GM18520 (cell line): ENCODE measurements at regions not wholly inside any gene's neighbourhood (a gene's known extent, or its start where the extent isn't known, plus 50 kb on each side); places are given as distances from the start of the nearest gene placed in this dataset.

Experiments used
- ATAC-seq: cut with Tn5 transposase; IDR thresholded peaks from one replicate; pipeline ENCODE4 v1.9.1; 2021; ENCODE audit not compliant: unreplicated experiment

GRCh38 chr13:34037636-34038540, 219.9 kb downstream of the RFC3 start:
- ATAC-seq = no peak

- no peak for ATAC-seq
Observed at GRCh38 chr13:34038541-34039068, 220.7 kb downstream of the RFC3 start.

- no peak for ATAC-seq
Observed at GRCh38 chr13:34039678-34040077, 221.7 kb downstream of the RFC3 start.

- no peak for ATAC-seq
Observed at GRCh38 chr13:34040863-34041262, 222.9 kb downstream of the RFC3 start.

GRCh38 chr13:34044041-34044440, 226.1 kb downstream of the RFC3 start:
- no peak for ATAC-seq

- ATAC-seq = no peak
Observed at GRCh38 chr13:34044660-34045080, 226.7 kb downstream of the RFC3 start.

- ATAC-seq = no peak
Observed at GRCh38 chr13:34046457-34046856, 228.5 kb downstream of the RFC3 start.

- ATAC-seq = no peak
Observed at GRCh38 chr13:34048652-34049051, 230.7 kb downstream of the RFC3 start.

GRCh38 chr13:34056733-34057258, 238.8 kb downstream of the RFC3 start:
- no peak for ATAC-seq

- ATAC-seq = no peak
Observed at GRCh38 chr13:34064456-34065205, 246.7 kb downstream of the RFC3 start.

GRCh38 chr13:34065928-34066327, 248.0 kb downstream of the RFC3 start:
- no peak for ATAC-seq

GRCh38 chr13:34066344-34066743, 248.4 kb downstream of the RFC3 start:
- ATAC-seq = no peak

- ATAC-seq = no peak
Observed at GRCh38 chr13:34070006-34070405, 252.1 kb downstream of the RFC3 start.

- ATAC-seq = no peak
Observed at GRCh38 chr13:34070544-34071303, 252.8 kb downstream of the RFC3 start.

GRCh38 chr13:34076319-34076718, 258.4 kb downstream of the RFC3 start:
- ATAC-seq = no peak

- no peak for ATAC-seq
Observed at GRCh38 chr13:34076943-34077703, 259.2 kb downstream of the RFC3 start.

GRCh38 chr13:34078334-34078999, 260.5 kb downstream of the RFC3 start:
- no peak for ATAC-seq

GRCh38 chr13:34085204-34085603, 267.3 kb downstream of the RFC3 start:
- no peak for ATAC-seq

GRCh38 chr13:34086281-34086680, 268.3 kb downstream of the RFC3 start:
- peak; percentile 45 for ATAC-seq

GRCh38 chr13:34087791-34088190, 269.8 kb downstream of the RFC3 start:
- no peak for ATAC-seq
